ENCODE measurements at regions not wholly inside any gene's neighbourhood (a gene's known extent, or its start where the extent isn't known, plus 50 kb on each side); places are given as distances from the start of the nearest gene placed in this dataset.
"Not testable (repeated sequence)": the region's sequence is repeated elsewhere in the genome, so short reads cannot be mapped to it uniquely, and the experiment has no call there.

- not testable (repeated sequence) for TF ChIP-seq CTCF (IDR thresholded peaks at IDR 0.05); POLR2AphosphoS5 (IDR thresholded peaks at IDR 0.05; ENCODE audit: insufficient read depth in 1 of 2, low read depth in 1 of 2); POLR2A (IDR thresholded peaks at IDR 0.05)
Measured at GRCh38 chr4:65223074-65223473, 447.2 kb downstream of the EPHA5 start.

All from vagina (tissue), 2 donors.